SU-DHL-6 (cell line): ENCODE measurements at regions not wholly inside any gene's neighbourhood (a gene's known extent, or its start where the extent isn't known, plus 50 kb on each side); places are given as distances from the start of the nearest gene placed in this dataset.

Experiments used
- H2AFZ ChIP-seq: fragments of 200-600 bp; sonication (generic); 2 replicates; pipeline ENCODE4 v1.6.1; 2014; ENCODE audit warnings: low read depth, mild to moderate bottlenecking, moderate library complexity, mixed read lengths, antibody characterized with exemption, low read length; ENCODE audit not compliant: severe bottlenecking
- H3F3A ChIP-seq: fragments of 200-600 bp; shearing (Covaris generic); 2 replicates; pipeline ENCODE4 v1.6.0; 2016; ENCODE audit warnings: antibody characterized with exemption, mild to moderate bottlenecking; ENCODE audit not compliant: insufficient read depth
- H3K27ac ChIP-seq: fragments of 200-600 bp; sonication (generic); 2 replicates; pipeline ENCODE4 v1.5.1; 2016; ENCODE audit warnings: low read depth, mild to moderate bottlenecking, low read length, moderate library complexity, mixed read lengths
- H3K27me3 ChIP-seq: fragments of 200-600 bp; sonication (generic), shearing (Covaris generic); 2 replicates; pipeline ENCODE4 v1.6.0; 2014; ENCODE audit warnings: mild to moderate bottlenecking, low read length
- H3K36me3 ChIP-seq: fragments of 200-600 bp; sonication (generic); 2 replicates; pipeline ENCODE4 v1.6.1; 2014; ENCODE audit warnings: mild to moderate bottlenecking, low read length, mixed read lengths
- H3K4me2 ChIP-seq: fragments of 300-600, 200-600 bp; shearing (Covaris generic), sonication (generic); 2 replicates; pipeline ENCODE4 v1.6.0; 2014; ENCODE audit warnings: low read length, low read depth, mild to moderate bottlenecking; ENCODE audit not compliant: poor library complexity, severe bottlenecking
- H3K4me3 ChIP-seq: fragments of 200-600 bp; sonication (generic); 2 replicates; pipeline ENCODE4 v1.5.1; 2014; ENCODE audit warnings: antibody characterized with exemption, low read length, mild to moderate bottlenecking, mixed read lengths; ENCODE audit not compliant: insufficient read depth, poor library complexity, severe bottlenecking
- H3K79me2 ChIP-seq: fragments of 200-600 bp; sonication (generic); 2 replicates; pipeline ENCODE4 v1.6.1; 2014; ENCODE audit warnings: mild to moderate bottlenecking, low read length, moderate library complexity; ENCODE audit not compliant: insufficient read depth
- H3K9ac ChIP-seq: fragments of 200-600 bp; sonication (generic); 2 replicates; pipeline ENCODE4 v1.7.0; 2014; ENCODE audit warnings: mild to moderate bottlenecking, low read length
- H3K9me2 ChIP-seq: fragments of 200-600 bp; sonication (generic); replicated peaks from 2 replicates; pipeline ENCODE4 v1.6.1; 2014; ENCODE audit warnings: low read length; ENCODE audit not compliant: insufficient read depth
- H3K9me3 ChIP-seq: fragments of 200-600 bp; sonication (generic); 2 replicates; pipeline ENCODE4 v1.6.1; 2014; ENCODE audit warnings: low read length, mixed read lengths; ENCODE audit not compliant: insufficient read depth
- H4K20me1 ChIP-seq: fragments of 200-600 bp; sonication (generic); 2 replicates; pipeline ENCODE4 v1.6.1; 2014; ENCODE audit warnings: low read depth, mild to moderate bottlenecking, antibody characterized with exemption, low read length, moderate library complexity, mixed read lengths
- EZH2phosphoT487 ChIP-seq: fragments of 200-600 bp; sonication (generic), shearing (Covaris generic); conservative IDR thresholded peaks from 2 replicates; pipeline ENCODE4 v1.6.1; 2018; ENCODE audit warnings: mild to moderate bottlenecking, antibody characterized with exemption, low read length, moderate library complexity, mixed read lengths
- TF ChIP-seq, protein P1 (sequence below): fragments of 200-600 bp; sonication (generic); IDR thresholded peaks from one replicate; pipeline ENCODE4 v1.5.1; 2017; ENCODE audit warnings: antibody characterized with exemption, mild to moderate bottlenecking, low read length, moderate library complexity; ENCODE audit not compliant: insufficient read depth, poor library complexity, severe bottlenecking

DNA sequence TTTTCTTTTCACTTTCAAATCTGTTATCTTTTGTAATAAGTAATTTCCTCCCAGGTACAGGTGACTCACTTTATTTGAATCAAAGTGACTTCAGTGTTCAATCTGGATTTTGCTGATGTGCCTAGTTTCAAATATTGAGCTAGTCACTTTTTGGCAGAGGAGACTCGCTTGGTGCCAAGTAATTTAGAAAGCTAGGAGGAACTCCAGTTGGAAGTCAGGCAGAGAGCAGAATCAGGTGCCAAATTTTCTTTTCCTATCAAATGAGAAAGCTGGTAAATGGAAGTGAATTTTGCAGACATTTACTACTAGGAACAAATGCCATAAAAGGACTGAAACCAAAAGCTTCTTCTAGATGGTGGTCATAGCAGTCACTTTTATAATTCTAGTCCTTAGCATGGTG lies 656.0 kb upstream of the KIF2B start:
- no peaks in the 10 kb centered on the region for H3K9me3 ChIP-seq
- no peak for TF ChIP-seq EZH2phosphoT487
- TF ChIP-seq, protein P1, sequence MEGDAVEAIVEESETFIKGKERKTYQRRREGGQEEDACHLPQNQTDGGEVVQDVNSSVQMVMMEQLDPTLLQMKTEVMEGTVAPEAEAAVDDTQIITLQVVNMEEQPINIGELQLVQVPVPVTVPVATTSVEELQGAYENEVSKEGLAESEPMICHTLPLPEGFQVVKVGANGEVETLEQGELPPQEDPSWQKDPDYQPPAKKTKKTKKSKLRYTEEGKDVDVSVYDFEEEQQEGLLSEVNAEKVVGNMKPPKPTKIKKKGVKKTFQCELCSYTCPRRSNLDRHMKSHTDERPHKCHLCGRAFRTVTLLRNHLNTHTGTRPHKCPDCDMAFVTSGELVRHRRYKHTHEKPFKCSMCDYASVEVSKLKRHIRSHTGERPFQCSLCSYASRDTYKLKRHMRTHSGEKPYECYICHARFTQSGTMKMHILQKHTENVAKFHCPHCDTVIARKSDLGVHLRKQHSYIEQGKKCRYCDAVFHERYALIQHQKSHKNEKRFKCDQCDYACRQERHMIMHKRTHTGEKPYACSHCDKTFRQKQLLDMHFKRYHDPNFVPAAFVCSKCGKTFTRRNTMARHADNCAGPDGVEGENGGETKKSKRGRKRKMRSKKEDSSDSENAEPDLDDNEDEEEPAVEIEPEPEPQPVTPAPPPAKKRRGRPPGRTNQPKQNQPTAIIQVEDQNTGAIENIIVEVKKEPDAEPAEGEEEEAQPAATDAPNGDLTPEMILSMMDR: no peak
- no peak overlapping the region for H3K4me2 ChIP-seq
- no peak overlapping the region for H2AFZ ChIP-seq
- H3F3A ChIP-seq: no peaks in the 10 kb centered on the region
- no peak overlapping the region for H3K27ac ChIP-seq
- H3K4me3 ChIP-seq: no peak overlapping the region
- H4K20me1 ChIP-seq: no peaks in the 10 kb centered on the region
- H3K9ac ChIP-seq: no peak overlapping the region
- no peaks in the 10 kb centered on the region for H3K79me2 ChIP-seq
- H3K27me3 ChIP-seq: no peaks in the 10 kb centered on the region
- H3K9me2 ChIP-seq: no peaks in the 10 kb centered on the region
- H3K36me3 ChIP-seq: no peaks in the 10 kb centered on the region

DNA sequence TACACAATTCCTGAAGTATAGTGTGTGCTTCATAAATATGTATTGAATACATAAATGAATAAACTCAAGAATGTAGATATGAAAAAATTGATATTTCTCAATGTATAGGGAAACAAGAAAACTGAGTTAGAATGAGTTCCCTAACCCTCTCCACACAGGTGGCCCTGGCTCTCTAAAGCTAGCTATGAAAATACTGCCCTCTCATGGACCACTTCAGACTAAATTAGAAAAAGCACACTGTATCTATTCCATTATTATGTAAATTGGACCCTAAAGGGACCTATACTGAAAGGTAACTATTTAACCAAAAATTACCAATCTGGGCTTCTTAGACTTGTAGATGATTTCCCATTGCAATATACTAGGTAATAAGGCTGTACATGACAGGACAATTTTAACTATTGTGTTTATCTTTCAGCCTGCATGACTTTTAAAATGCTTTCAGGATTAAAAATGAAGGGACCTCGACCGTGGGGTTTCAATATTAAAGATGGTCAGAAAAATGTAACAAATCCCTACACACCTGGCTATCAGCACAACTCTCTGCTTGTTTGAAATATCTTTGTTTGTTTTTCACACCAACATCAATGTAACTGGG lies 672.5 kb upstream of the KIF2B start:
- Histone ChIP-seq H3K9me3 (no peaks in the 10 kb centered on the region), H3K27me3 (no peaks in the 10 kb centered on the region), H3K79me2 (no peaks in the 10 kb centered on the region), H4K20me1 (no peaks in the 10 kb centered on the region), H3K4me2 (no peak overlapping the region), H3K4me3 (no peak overlapping the region), H3K9ac (no peak overlapping the region), H3K9me2 (no peaks in the 10 kb centered on the region), H3K36me3 (no peaks in the 10 kb centered on the region), H3K27ac (no peak overlapping the region), H2AFZ (no peak overlapping the region), H3F3A (no peaks in the 10 kb centered on the region)
- TF ChIP-seq, protein P1: no peak
- TF ChIP-seq EZH2phosphoT487: no peak

DNA sequence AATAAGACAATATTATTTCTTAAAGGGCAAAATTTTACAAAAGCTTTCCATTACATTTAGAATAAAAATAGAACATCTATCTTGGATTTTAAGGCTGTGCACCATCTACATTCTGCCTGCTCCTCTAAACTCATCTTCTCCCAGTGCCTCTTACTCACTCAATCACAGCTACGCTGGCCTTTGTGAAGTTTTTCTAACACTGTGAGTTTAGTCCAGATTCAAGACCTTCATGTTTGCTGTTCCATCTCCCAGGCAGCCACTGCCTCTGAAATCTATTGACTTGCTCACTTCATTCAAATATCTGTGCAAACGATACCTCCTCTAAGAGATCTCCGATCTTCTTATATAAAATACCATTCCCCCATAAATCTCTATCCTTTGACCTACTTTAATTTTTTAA lies 673.4 kb upstream of the KIF2B start:
- no peak overlapping the region for H3K4me2 ChIP-seq
- H3F3A ChIP-seq: no peaks in the 10 kb centered on the region
- no peak overlapping the region for H3K9ac ChIP-seq

More for the DNA sequence above, 673.4 kb upstream of the KIF2B start:
- H3K27ac ChIP-seq: no peak overlapping the region
- no peaks in the 10 kb centered on the region for H3K27me3 ChIP-seq
- TF ChIP-seq, protein P1: no peak
- TF ChIP-seq EZH2phosphoT487: no peak
- no peaks in the 10 kb centered on the region for H3K79me2 ChIP-seq
- H3K9me3 ChIP-seq: no peaks in the 10 kb centered on the region
- no peaks in the 10 kb centered on the region for H3K9me2 ChIP-seq
- H2AFZ ChIP-seq: no peak overlapping the region
- H3K4me3 ChIP-seq: no peak overlapping the region
- H4K20me1 ChIP-seq: no peaks in the 10 kb centered on the region
- H3K36me3 ChIP-seq: no peaks in the 10 kb centered on the region
